Hindlimb muscle (tissue), 1 donor: ENCODE measurements at regions not wholly inside any gene's neighbourhood (a gene's known extent, or its start where the extent isn't known, plus 50 kb on each side); places are given as distances from the start of the nearest gene placed in this dataset.
A peak's percentile ranks its signal among the peaks of the same experiment; 100 is the strongest.
"Not testable (repeated sequence)": the region's sequence is repeated elsewhere in the genome, so short reads cannot be mapped to it uniquely, and the experiment has no call there.

Experiments used
- DNase-seq: peaks from one replicate; pipeline ENCODE4 v3.0.0-alpha.2; 2013

DNA sequence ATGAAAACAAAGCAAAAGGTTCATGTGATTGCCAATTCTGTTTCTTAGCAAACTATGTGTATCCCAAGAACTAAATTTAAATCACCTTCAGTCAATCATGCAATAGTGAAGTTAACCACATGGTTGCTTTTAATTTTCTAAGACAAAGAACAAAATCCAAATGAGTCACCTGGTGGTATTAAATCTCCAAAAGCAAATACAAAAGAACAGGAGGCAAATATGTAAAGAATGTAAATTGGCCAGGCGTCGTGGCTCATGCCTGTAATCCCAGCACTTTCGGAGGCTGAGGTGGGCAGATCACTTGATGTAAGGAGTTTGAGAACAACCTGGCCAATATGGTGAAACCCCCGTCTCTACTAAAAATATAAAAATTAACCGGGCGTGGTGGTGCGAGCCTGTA is 54.2 kb upstream of the PIK3R4 start:
- DNase-seq = no peak

DNA sequence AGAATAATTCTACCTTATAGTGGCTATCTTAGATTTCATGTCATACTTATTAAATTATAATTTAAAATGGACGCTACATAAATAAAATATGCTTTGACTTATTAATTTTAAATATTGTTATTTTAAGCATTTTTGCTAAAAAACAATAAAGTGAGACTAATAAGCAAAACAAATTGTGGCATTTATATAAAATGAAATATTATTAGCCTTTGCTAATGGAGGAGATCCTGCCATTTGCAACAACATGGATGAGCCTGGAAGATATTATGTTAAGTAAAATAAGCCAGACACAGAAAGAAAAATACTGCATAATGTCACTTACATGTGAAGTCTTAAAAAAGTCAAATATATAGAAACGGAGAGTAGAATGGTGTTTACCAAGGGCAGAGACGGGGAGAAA is 54.8 kb upstream of the PIK3R4 start:
- DNase-seq = no peak

DNA sequence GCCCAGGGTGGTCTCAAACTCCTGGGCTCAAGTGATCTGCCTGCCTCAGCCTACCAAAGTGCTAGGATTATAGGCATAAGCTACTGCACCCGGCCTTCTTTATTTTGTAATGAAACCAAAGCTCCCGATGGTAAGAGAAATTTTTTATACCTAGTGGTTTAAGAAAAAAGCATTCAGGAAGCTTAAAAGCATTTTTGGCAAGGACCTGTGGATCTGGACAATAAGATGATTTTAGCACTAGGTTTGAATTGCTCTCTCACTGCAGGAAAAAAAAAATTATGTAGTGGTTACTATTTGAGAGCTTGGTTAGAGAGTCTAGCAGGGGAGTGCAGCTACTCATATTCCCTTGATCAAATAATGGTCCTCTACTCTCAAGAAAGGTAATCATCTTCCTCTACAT is 64.9 kb upstream of the PIK3R4 start:
- DNase-seq = no peak

DNA sequence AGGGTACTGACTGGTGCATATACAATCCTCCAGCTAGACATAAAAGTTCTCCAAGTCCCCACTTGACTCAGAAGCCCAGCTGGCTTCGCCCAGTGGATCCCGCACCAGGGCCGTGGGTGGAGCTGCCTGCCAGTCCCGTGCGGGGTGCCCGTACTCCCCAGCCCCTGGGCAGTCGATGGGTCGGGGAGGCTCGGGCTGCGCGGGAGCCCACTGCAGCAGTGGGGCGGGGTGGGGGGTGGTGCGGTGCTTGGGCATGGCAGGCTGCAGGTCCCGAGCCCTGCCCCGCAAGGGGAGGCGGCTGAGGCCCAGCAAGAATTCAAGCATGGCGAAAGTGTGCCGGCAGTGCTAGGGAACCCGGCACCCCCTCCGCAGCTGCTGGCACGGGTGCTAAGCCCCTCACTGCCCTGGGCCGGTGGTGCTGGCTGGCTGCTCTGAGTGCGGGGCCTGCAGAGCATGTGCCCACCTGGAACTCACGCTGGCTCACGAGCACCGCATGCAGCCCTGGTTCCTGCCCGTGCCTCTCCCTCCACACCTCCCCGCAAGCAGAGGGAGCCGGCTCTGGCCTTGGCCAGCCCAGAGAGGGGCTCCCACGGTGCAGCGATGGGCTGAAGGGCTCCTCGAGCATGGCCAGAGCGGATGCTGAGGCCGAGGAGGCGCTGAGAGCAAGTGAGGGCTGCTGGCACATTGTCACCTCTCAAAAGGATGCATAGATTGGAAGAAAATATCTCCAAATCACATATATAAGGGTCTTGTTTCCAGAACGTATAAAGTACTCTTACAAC is 68.3 kb upstream of the PIK3R4 start:
- no peak for DNase-seq

DNA sequence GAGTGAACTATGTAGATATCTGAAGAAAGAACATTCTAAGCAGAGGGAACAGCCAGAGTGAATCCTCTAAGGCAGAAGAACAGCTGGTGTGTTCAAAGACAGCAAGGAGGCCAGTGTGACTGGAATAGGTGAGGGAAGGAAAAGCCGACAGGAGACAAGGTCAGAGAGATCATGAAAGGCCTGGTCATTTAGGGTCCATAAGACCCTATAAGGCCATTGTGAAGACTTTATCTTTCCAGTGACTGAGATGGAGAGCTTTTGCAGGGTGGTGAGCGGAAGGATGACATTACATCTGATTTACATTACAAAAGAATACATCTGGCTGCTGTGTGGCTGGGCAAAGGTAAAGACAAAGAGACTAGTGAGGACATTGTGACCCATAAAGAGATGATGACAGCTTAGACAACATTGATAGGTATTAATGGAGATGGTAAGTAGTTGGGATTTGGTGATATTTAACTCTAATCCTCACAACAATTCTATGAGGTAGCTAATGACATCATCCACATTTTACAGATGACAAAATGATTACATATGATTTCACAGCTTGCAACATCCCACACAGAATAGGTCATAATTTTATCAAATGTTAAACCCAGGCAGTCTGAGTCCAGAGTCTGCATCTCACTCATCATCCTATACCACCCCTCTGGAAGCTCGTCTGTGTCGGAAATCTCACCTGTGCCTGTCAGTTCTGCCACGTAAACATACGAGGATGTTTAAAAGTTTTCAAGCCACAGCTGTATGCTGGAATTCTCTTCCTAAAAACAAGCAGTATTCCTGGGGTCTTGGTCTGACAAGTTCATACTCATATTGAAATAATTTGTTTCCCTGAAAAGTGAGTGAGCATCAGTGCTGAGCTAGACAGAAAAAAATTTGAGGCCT is 70.2 kb upstream of the PIK3R4 start:
- no peak for DNase-seq

DNA sequence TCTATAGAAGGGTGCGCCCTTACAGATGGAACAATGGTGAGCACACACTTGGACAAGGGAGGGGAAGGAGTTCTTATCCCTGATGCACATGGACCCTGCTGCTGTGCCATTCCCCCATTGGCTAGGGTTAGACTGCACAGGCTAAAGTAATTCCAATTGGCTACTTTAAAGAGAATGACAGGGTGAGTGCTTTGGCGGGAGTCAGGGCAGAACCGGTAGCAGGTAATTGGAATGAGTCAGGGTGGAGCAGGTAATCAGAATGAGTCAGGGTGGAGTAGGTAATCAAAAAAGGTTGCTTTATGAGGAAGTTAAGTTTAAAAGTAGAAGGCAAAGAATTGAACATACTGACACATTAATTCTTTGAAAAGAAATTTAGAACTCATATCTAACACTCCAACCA is 71.4 kb upstream of the PIK3R4 start:
- DNase-seq = not testable (repeated sequence)

DNA sequence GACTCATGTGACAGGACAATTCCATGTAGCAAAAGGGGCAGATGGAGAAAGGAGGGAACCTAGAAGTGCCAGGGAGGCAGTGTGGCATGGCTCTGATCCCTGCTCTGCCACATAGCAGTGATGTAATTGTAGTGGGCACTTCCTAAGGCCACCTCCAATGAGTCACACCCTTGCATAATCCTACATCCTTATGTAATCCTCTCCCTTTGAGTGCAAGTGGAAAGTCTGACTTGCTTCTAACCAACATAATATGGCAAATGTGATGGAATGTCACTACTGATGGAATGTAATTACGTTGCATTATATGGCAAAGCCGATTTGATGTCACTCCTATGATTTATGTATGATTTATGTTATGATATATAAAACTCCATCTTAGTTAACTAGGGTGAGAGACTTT is 72.9 kb upstream of the ATP2C1 start:
- no peak for DNase-seq

DNA sequence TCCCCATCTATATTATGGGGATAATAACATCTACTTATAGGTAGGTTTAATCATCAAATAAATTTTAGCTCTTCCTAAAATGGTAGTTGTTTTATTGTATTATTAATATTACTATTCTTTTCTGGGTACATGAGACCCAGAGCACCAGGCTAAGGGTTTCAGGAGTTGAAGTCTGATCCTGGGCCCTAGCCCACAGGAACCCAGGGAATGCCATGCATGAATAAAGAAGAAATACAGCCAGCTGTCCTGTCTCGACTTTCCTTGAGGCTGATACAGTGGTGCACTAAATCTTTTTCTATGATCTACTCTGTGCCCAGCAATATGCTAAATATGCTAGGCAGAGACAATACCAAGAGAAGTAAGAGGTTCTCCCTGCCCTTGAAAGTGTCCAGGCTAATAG is 72.1 kb upstream of the ATP2C1 start:
- DNase-seq = no peak

DNA sequence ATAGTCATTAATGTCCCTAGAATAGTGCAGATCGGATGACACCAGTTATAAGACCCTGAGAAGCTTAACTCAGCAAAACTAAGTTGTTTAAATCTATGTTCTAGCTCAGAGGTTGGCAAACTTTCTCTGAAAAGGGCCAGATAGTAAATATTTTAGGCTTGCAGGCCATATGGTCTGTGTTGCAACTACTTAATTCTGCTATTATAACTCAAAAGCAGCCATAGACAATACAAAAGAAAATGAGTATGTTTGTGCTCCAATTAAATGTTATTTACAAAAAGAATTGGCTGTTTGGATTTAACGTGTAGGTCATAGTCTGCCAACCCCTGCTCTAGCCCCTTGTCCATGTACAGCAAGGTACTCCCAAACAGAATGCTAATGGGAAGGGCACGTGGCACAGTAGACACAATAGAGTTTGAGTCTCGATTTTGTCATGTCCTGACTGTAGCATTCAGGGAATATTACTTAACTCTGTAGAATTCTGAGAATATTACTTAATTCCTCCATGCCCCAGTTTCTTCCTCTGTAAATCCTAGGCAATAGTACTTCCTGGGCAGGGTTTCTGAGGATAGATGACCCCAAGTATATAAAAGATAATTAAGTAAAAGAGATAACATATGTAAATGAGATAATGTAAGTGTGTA is 70.5 kb upstream of the ATP2C1 start:
- no peak for DNase-seq

DNA sequence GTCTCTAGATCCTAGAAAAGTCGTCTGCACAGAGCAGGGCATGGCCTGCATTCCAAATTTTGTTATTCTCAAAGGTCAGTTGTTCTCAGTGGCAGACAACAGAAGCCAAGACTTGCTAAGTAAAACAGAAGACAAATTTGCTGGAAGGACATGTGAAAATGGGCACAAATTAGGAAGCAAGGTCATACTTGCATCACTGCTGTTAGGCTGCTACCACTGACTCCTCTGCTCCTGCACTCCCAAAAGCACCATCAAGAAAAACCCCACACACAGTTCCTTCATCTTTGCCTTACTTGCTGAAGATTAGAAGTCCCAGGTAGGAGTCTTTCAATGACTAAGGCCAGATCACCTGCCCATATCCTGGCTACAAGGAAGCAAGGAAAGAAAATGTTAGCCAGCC is 69.9 kb upstream of the ATP2C1 start:
- no peak for DNase-seq

DNA sequence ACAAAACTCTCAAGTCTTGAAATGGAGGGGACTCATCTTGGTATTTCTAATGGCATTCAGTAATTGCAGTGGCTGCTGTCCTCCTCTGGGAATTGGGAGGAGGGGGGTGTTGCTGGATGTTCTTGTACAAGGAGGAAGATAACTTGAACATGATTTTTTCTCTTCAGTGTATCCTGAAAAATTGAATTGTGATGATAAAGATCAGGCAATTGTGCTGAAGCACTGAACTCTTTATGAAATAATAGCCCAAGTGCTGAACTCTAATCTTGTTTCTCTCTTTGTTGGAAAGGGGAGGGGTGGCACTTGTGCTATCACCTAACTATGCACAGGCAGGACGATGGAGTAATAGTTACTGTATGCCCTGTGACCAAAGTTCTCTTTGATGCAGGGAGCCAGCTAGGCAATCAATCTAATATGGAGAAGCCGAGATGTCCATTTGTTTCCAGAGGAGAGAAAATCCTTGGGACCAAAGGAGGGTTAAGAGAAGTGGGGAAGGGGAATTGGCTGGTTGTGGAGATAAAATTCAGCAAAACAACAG is 68.1 kb upstream of the ATP2C1 start:
- no peak for DNase-seq

DNA sequence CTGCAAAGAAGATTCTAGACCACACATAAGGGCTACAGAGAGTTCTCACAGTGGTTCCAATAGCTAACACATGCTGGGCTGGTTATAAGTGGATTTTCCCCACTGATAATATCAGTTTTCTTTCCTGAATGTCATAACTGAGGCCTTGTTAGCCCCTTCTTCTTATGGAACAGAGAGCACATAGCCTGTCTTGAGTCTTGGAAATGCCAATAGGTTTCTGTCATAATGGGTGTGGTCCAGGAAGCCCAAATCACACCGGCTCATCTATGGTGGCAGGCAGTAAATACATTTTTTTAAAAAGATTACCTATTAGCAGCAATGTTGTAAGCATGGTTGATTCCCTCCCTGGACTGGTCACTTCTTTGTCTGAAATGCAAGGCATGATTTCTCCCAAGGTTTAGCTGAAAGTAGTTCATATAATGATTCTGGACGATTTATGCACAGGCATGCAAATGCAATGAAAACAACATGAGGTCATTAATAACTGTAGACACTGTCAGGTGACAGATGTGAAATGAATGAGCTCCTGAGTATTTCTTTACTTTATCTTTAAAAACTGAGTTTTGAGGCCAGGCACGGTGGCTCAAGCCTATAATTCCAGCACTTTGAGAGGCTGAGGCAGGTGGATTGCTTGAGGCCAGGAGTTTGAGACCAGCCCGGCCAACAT is 67.2 kb upstream of the ATP2C1 start:
- no peak for DNase-seq

DNA sequence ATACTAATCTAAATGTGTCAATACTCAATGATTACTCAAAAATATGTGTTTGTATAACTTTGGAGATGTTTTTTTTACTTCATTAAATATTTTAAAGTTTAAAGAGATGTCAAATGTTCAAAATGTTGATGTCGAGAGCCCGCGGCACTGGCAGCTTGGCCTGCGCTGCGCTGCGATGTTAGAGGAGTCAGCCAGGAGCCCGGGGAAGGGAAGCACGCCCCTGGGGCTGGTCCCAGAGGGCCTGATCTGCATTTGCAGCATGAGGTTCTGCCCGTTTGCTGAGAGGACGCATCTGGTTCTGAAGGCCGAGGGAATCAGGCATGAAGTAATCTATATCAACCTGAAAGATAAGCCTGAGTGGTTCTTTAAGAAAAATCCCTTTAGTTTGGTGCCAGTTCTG is 66.4 kb upstream of the ATP2C1 start:
- no peak for DNase-seq

DNA sequence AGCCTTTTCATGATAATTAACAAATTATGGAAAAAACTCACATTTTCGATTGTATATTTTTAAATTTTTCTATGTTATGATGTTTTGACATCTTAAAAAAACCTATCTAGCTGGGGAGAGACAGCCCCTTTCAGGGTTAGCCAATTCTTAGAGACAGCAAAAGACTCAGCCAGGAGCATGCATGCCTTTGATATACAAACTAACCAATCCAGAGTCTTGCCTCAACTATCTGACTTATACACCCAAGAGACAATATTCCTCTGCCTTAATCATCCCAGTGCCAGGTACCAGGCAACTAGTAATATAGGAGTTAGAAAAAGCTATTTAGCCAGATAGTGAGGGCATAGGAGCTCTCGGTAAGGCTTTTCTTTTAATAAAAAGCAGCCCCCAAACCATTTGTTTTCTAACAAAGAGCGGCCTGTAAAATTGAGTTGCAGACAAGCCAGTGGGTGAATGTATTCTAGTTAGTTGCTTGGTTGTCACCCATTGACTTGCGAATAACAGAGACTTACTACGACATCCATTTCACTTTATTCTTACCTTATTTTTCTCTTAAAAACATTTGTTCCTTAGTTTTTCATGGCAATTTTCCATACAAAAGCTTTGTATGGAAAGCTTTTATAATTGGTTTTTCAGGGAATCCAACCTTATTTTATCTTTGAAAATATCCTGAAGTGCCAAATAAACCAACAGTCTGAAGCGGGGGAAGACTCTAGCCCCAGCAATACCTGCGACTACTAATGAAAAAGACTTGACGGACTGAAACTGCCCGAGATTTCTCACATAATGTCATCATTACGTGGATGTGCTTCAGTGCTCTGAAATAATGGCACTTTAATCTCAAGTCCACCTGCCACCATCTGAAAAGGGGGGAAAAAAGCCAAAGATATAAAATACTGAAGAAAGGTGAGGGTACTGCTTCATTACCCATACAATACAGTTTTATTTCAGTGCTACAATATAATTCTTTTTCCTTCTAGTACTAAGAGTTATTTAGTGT is 64.6 kb upstream of the ATP2C1 start:
- no peak for DNase-seq

DNA sequence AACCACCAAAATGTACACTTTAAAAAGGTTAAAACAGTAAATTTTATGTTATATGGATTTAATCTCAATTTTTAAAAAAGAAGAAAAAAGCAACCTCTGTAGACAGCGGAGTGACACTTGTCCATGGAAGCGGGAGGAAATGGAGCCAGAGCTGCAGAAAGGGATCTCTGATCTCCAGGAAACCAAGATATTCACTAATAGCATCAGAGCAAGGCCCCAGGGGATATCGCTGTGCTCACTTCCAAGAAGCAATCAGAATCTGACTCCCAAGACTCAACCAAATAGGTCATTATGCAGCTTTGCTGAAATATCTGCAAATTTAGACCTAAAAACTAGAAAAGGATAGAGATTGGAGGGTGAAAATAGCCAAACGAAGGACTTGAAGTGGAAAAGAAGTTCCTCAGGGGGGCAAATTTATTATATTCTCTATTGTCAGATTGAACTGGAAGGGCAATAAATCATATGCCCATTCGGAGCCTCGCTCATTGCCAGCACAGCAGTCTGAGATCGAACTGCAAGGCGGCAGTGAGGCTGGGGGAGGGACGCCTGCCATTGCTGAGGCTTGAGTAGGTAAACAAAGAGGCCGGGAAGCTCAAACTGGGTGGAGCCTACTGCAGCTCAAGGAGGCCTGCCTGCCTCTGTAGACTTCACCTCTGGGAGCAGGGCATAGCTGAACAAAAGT is 62.0 kb upstream of the ATP2C1 start:
- no peak for DNase-seq

DNA sequence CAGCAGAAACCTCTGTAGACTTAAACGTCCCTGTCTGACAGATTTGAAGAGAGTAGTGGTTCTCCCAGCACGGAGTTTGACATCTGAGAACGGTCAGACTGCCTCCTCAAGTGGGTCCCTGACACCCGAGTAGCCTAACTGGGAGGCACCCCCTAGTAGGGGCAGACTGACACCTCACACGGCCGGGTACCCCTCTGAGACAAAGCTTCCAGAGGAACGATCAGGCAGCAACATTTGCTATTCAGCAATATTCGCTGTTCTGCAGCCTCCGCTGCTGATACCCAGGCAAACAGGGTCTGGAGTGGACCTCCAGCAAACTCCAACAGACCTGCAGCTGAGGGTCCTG is 61.5 kb upstream of the ATP2C1 start:
- DNase-seq = not testable (repeated sequence)

DNA sequence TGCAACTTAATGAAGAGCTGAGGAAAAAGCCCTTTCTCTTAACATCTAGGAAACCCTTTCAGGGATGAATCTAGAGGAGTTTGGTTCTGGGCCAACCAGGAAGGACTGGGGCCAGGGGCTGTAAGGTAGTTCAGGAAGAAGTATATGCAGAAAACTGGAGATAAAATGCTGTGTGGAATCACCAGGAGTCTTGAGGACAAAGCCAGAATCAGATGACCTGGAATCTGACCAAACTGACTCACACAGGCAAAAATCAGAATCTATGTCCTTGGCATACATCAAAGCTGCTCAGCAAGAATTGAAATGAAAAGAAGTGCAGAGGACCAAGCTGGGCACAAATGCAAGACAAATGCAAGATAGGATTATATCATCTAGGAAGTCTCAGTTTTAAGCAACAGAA is 59.4 kb upstream of the ATP2C1 start:
- DNase-seq = peak; percentile 12

DNA sequence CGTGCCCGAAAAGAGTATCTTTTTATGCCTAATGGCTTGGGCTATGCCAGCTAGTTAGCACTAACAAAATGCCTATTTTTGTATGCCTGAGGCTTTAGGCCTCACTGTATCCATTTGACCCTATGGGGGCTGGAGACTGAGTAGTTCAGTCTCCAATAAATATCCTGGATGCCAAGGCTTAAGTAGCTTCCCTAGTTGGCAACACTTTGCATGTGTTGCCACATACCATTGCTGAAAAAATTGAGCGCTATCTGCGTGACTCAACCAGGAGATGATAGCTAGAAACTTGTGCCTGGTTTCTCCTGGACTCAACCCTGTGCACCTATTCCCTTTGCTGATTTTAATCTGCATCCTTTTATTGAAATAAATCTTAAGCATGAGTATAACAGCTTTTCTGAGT is 58.4 kb upstream of the ATP2C1 start:
- DNase-seq = no peak

DNA sequence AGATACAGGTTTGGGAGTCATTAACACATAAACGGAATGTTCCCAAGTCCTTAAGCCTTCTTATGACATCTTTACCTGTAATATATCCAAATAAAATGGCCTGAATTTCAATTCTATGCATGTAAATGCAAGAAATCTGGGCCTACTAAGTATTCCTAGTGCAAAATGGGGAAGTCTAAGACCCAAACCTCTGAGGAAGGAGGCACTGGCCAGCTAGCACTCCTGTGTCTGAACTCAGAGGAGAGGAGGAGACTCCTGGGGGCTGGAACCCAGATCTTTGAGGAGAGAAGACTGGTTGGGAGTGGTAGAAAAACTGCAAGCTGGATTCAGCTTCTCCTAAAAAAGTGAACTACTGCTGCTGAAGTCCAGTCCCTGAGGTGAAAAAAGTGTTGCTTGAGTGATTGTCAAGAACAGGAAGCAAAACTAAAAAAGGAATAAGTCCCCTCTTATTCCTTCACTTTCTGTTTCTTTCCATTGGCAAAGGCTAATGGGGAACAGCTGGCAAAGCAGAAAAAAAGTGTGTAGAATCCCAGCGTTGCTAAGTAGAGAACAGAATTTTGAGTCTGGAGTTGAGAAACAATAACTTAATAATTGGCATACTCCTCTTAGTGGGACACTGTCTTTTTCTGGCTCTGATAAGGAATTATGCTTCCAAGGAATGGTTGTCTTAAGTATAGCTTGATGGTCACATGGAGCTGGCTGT is 54.8 kb upstream of the ATP2C1 start:
- DNase-seq = peak; percentile 27

DNA sequence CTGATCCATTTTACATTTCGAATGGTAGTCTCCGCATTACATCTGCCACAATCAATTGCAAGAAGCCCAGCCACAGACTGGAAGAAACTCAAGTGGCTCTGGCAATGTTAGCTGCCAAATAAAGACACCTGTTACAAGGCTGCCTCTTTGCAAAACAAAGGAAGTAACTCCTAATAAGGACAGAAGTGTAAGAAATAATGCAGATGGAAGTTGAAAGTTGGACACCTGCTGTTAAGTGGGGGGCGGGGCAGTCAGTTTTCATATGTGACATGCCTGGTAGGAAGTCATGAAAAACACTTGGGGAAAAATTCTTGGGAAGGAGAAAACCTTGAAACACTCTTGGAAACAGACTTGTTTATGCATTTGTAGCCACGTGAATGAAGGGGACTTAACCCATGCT is 54.1 kb upstream of the ATP2C1 start:
- DNase-seq = peak; percentile 19
